H1 (cell line): ENCODE measurements at regions not wholly inside any gene's neighbourhood (a gene's known extent, or its start where the extent isn't known, plus 50 kb on each side); places are given as distances from the start of the nearest gene placed in this dataset.

Source experiments
- ASH2L ChIP-seq: fragments of 200-600, 300-600 bp; sonication (generic); IDR thresholded peaks from one replicate; pipeline ENCODE4 v1.7.1; 2017; ENCODE audit warnings: low read length
- CTCF ChIP-seq, 3 experiments: IDR thresholded peaks; 1 replicate in 2 of 3; 2 replicates in 1 of 3; pipeline versions ENCODE4 v1.5.1 to v1.6.1; 2011; ENCODE audit warnings: low read length in 3 of 3, mild to moderate bottlenecking in 3 of 3, inconsistent platforms in 2 of 3, low read depth in 1 of 3, moderate library complexity in 1 of 3; ENCODE audit not compliant: insufficient read depth in 1 of 3; ENCODE audit errors: control extremely low read depth in 1 of 3
- E2F6 ChIP-seq: IDR thresholded peaks from 2 replicates; pipeline ENCODE4 v1.6.1; 2012; ENCODE audit warnings: inconsistent platforms
- POLR2AphosphoS5 ChIP-seq: IDR thresholded peaks from 2 replicates; pipeline ENCODE4 v1.6.1; 2011; ENCODE audit warnings: low read depth, low read length
- TCF12 ChIP-seq: IDR thresholded peaks from 2 replicates; pipeline ENCODE4 v1.6.1; 2011; ENCODE audit warnings: low read depth, mild to moderate bottlenecking, low read length

GRCh38 chr18:22838221-22838620 is 94.9 kb upstream of the RBBP8 start:
- TF ChIP-seq CTCF (IDR thresholded peaks at IDR 0.05; ENCODE audit: control extremely low read depth in 1 of 3, insufficient read depth in 1 of 3, low read depth in 1 of 3, low read length in 3 of 3) (no peak), TCF12 (no peak), ASH2L (no peak), E2F6 (no peak), POLR2AphosphoS5 (no peak)
